Parathyroid adenoma (tissue), 2 donors: ENCODE measurements at regions not wholly inside any gene's neighbourhood (a gene's known extent, or its start where the extent isn't known, plus 50 kb on each side); places are given as distances from the start of the nearest gene placed in this dataset.

ENCODE experiments used
- H2AFZ ChIP-seq: fragments of 300-600 bp; sonication (generic); one replicate; pipeline ENCODE4 v1.7.0; 2017; ENCODE audit warnings: antibody characterized with exemption, mild to moderate bottlenecking
- H3K27ac ChIP-seq: fragments of 300-600 bp; sonication (generic); one replicate; pipeline ENCODE4 v1.7.0; 2017
- H3K27me3 ChIP-seq: fragments of 300-600 bp; sonication (generic); one replicate; pipeline ENCODE4 v1.7.0; 2017; ENCODE audit warnings: low read length; ENCODE audit not compliant: control insufficient read depth, insufficient read depth
- H3K36me3 ChIP-seq: fragments of 300-600 bp; sonication (generic); one replicate; pipeline ENCODE4 v1.7.0; 2017; ENCODE audit warnings: low read length; ENCODE audit not compliant: control insufficient read depth, insufficient read depth
- H3K4me1 ChIP-seq: fragments of 300-600 bp; sonication (generic); one replicate; pipeline ENCODE4 v1.7.0; 2017; ENCODE audit warnings: control low read depth
- H3K4me2 ChIP-seq: fragments of 300-600 bp; sonication (generic); one replicate; pipeline ENCODE4 v1.7.0; 2017; ENCODE audit warnings: low read length
- H3K4me3 ChIP-seq: fragments of 300-600 bp; sonication (generic); one replicate; pipeline ENCODE4 v1.7.0; 2017; ENCODE audit warnings: low read depth, low read length
- H3K79me2 ChIP-seq: fragments of 300-600 bp; sonication (generic); one replicate; pipeline ENCODE4 v1.7.0; 2017; ENCODE audit warnings: control low read depth
- H3K9ac ChIP-seq: fragments of 300-600 bp; sonication (generic); one replicate; pipeline ENCODE4 v1.7.0; 2017; ENCODE audit warnings: mild to moderate bottlenecking
- H3K9me3 ChIP-seq: fragments of 300-600 bp; sonication (generic); one replicate; pipeline ENCODE4 v1.7.0; 2017; ENCODE audit warnings: low read length; ENCODE audit not compliant: control insufficient read depth
- TF ChIP-seq, protein P1 (sequence below): fragments of 300-600 bp; sonication (generic); IDR thresholded peaks from one replicate; pipeline ENCODE4 v1.7.0; 2017; ENCODE audit warnings: antibody characterized with exemption, mild to moderate bottlenecking
- donor health status: primary hyperparathyroidism.

DNA sequence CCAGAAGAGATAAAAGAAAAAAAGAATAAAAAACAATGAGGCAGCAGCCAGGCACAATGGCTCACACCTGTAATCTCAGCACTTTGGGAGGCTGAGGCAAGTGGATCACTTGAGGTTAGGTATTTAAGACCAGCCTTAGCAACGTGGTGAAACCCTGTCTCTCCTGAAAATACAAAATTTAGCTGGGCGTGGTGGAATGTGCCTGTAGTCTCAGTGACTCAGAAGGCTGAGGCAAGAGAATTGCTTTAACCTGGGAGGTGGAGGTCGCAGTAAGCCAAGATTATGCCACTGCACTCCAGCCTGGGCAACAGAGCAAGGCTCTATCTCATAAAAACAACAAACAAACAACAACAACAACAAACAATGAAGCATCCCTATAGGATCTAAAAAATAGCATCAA is 121.5 kb downstream of the HMHB1 start:
- Histone ChIP-seq H3K27ac (no peak overlapping the region), H3K79me2 (no peaks in the 10 kb centered on the region), H3K4me2 (no peak overlapping the region), H3K4me1 (no peaks in the 10 kb centered on the region), H3K9me3 (no peaks in the 10 kb centered on the region), H2AFZ (no peak overlapping the region), H3K36me3 (no peaks in the 10 kb centered on the region), H3K4me3 (no peak overlapping the region), H3K27me3 (no peaks in the 10 kb centered on the region), H3K9ac (no peak overlapping the region)
- TF ChIP-seq, protein P1, sequence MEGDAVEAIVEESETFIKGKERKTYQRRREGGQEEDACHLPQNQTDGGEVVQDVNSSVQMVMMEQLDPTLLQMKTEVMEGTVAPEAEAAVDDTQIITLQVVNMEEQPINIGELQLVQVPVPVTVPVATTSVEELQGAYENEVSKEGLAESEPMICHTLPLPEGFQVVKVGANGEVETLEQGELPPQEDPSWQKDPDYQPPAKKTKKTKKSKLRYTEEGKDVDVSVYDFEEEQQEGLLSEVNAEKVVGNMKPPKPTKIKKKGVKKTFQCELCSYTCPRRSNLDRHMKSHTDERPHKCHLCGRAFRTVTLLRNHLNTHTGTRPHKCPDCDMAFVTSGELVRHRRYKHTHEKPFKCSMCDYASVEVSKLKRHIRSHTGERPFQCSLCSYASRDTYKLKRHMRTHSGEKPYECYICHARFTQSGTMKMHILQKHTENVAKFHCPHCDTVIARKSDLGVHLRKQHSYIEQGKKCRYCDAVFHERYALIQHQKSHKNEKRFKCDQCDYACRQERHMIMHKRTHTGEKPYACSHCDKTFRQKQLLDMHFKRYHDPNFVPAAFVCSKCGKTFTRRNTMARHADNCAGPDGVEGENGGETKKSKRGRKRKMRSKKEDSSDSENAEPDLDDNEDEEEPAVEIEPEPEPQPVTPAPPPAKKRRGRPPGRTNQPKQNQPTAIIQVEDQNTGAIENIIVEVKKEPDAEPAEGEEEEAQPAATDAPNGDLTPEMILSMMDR = no peak

DNA sequence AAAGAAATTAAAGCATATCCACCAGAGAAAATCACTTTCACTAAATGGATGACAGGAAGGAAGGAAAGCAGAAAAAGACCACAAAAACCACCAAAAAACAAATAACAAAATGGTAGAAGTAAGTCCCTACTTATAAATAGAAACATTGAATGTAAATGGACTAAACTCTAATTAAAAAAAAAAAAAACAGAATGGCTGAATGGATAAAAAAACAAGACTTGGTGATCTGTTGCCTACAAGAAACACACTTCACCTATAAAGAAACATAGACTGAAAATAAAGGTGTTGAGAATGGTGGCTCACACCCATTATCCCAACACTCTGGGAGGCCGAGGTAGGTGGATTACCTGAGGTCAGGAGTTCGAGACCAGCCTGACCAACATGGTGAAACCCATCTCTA is 122.9 kb downstream of the HMHB1 start:
- Histone ChIP-seq H3K27me3 (no peaks in the 10 kb centered on the region), H3K27ac (no peak overlapping the region), H3K9me3 (no peaks in the 10 kb centered on the region), H3K36me3 (no peaks in the 10 kb centered on the region), H3K4me1 (no peaks in the 10 kb centered on the region), H3K9ac (no peak overlapping the region), H2AFZ (no peak overlapping the region), H3K4me3 (no peak overlapping the region), H3K4me2 (no peak overlapping the region), H3K79me2 (no peaks in the 10 kb centered on the region)
- TF ChIP-seq, protein P1 = no peak

DNA sequence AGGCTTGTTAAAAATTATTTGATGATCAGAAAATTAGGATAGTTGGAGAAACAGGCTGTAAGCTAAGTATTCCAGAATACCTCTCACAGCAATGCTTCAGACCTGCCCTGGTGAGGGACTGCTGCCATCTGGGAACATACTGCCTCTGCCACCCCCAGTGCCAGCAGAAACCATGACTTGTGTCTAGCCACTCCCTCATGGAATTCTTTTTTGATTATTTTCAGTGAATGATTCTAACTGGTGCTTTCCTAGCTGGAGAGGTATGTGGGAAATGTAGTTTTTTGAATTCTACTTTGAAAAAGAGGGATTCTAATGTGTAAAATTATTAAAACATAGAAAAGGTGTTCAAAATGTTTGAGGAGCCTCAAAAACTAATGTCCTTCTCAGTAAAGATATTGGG is 126.3 kb downstream of the HMHB1 start:
- Histone ChIP-seq H3K9me3 (no peaks in the 10 kb centered on the region), H3K79me2 (no peaks in the 10 kb centered on the region)

DNA sequence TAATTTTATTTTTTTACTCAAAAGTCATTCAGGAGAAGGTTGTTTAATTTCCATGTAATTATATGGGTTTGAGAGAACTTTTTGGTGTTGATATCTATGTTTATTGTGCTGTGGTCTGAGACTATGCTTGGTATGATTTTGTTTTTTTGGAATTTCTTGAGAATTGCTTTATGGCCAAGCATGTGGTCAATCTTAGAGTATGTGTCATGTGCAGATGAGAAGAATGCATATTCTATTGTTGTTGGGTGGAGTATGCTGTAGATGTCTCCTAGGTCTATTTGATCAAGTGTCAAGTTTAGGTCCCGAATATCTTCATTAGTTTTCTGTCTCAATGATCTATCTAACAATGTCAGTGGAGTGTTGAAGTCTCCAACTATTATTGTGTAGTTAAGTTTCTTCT is 134.9 kb downstream of the HMHB1 start:
- no peaks in the 10 kb centered on the region for H3K9me3 ChIP-seq
- no peaks in the 10 kb centered on the region for H3K27me3 ChIP-seq
- no peak overlapping the region for H3K9ac ChIP-seq
- no peaks in the 10 kb centered on the region for H3K4me1 ChIP-seq
- H3K4me3 ChIP-seq = no peak overlapping the region
- H3K4me2 ChIP-seq = no peak overlapping the region
- no peaks in the 10 kb centered on the region for H3K79me2 ChIP-seq
- no peak overlapping the region for H3K27ac ChIP-seq
- H3K36me3 ChIP-seq = no peaks in the 10 kb centered on the region
- no peak overlapping the region for H2AFZ ChIP-seq
- TF ChIP-seq, protein P1 = no peak

More for the DNA sequence above, 126.3 kb downstream of the HMHB1 start:
- Histone ChIP-seq H3K27ac (no peak overlapping the region), H3K4me1 (no peaks in the 10 kb centered on the region), H3K36me3 (no peaks in the 10 kb centered on the region), H3K9ac (no peak overlapping the region), H2AFZ (no peak overlapping the region), H3K4me3 (no peak overlapping the region), H3K27me3 (no peaks in the 10 kb centered on the region), H3K4me2 (no peak overlapping the region)
- TF ChIP-seq, protein P1 = no peak

DNA sequence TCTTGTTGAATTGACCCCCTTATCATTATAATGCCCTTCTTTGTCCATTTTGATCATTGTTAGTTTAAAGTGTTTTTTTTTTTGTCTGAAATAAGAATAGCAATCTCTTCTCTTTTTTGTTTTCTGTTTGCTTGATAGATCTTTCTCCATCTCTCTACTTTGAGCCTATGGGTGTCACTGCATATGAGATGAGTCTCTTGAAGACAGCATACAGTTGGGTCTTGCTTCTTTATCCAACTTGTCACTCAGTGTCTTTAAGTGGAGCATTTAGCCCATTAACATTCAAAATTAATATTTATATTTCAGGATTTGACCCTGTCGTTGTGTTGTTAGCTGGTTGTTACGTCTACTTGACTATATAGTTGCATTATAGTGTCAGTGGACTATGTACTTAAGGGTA is 135.4 kb downstream of the HMHB1 start:
- Histone ChIP-seq H3K27ac (no peak overlapping the region), H3K27me3 (no peaks in the 10 kb centered on the region), H3K9me3 (no peaks in the 10 kb centered on the region), H3K36me3 (no peaks in the 10 kb centered on the region), H3K9ac (no peak overlapping the region), H3K4me3 (no peak overlapping the region), H3K4me1 (no peaks in the 10 kb centered on the region), H3K79me2 (no peaks in the 10 kb centered on the region), H2AFZ (no peak overlapping the region), H3K4me2 (no peak overlapping the region)
- TF ChIP-seq, protein P1 = no peak
